GM18498 (cell line): ENCODE measurements at regions not wholly inside any gene's neighbourhood (a gene's known extent, or its start where the extent isn't known, plus 50 kb on each side); places are given as distances from the start of the nearest gene placed in this dataset.
"Not testable (repeated sequence)": the region's sequence is repeated elsewhere in the genome, so short reads cannot be mapped to it uniquely, and the experiment has no call there.

Experiments
- ATAC-seq: cut with Tn5 transposase; IDR thresholded peaks from one replicate; pipeline ENCODE4 v1.9.1; 2021; ENCODE audit warnings: mild to moderate bottlenecking, moderate library complexity; ENCODE audit not compliant: unreplicated experiment

DNA sequence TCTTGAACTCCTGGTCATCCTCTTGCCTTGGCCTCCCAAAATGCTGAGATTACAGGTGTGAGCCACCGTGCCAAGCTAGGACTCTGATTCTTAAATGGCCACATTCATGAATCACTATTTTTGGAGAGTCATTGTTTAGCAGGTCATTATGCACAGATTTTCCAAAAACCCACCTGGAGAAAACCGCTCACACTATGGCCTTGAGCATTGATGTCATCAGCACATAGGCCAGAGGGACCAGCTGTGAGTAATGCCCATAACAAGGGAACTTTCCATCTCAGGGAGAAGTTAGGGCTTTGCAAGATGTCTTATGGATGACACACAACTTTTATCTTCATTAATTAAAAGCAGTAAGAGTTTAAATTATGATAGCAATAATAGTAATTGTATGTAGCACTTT lies 86.4 kb upstream of the KIF5B start:
- no peak for ATAC-seq

DNA sequence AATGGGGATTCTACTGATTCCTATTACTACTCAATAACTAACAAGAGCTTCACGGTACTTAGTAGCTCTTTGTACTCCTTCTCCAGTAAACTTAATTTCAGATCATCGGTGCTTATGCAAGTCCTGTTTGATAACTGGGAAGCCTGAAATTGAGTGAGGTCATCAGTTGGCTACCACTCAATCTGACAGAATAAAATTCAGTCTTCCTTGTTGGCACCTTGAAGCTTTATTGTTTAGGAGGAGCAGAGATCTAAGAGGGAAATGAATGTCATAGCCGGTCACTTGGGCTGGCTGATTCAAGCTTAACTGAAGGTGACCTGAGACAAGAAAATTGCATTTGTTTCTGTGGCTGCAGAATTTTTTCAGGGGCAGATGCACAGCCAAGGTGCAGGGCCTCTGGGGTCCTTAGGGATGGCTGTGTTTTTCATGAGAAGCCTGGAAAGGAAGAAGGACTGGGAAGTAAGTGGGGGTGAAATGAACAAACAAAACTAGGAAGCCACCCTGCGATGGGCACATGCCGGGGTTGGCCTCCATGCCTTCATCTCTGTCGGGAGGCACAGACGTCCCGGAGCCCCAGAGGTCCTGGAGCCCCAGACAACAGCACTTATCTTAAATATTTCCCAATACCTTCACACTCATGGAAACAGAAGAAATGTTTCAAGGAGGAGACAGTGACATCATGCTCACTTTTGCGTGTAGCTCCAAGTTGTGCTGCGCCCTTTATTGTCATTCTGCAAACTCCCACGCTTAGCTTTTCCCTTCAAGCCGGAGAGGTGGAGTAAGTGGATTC lies 85.0 kb upstream of the KIF5B start:
- ATAC-seq, result no peak

DNA sequence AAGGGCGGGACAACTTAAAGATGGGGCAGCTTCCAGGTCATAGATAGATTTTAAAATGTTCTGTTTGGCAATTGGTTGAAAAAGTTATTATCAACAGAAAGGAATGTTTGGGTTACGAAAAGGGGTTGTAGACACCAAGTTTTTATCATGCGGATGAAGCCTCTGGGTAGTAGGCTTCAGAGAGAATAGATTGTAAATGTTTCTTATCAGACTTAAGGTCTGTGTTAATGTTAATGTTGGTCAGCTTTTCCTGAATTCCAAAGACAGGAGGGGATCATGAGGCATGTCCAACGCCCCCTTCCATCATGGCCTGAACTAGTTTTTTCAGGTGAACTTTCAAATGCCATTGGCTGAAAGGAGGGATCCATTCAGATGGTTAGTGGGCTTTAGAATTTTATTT lies 84.2 kb upstream of the KIF5B start:
- no peak for ATAC-seq

DNA sequence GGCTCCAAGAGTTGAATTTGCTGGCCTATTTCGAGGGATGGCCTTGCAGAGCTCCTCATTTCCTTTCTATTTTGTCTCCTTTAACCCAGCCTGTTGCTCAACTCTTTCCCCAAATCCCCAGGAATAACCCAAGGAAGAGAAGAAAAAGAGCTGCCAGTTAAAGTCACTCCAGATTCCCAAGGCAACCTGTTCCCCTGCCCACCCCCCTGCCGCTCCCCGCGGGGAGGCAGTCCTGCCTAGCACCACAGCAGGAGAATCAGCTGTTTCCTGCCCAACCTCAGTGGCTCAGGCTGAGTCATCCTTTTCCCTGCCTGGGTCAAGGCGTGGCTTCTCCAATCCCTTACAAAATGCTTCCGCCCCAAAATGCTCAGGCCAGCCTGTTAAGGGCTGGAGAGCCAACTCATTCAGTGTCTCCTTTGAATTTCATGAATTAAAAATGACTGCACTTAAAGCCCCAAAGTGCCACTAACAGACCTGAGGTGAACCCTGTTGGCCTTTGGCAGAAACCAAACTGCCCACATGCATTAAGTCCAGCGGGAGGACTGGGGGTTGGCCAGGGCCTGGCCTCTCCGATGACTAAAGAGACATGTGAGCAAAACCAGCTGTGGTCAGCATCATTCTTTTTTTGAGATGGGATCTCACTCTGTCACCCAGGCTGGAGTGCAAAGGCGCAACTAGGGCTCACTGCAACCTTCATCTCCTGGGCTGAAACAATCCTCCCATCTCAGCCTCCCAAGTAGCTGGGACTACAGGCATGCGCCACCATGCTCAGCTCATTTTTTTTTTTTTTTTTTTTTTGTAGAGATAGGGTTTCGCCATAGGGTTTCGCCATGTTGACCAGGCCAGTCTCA lies 83.2 kb upstream of the KIF5B start:
- no peak for ATAC-seq

DNA sequence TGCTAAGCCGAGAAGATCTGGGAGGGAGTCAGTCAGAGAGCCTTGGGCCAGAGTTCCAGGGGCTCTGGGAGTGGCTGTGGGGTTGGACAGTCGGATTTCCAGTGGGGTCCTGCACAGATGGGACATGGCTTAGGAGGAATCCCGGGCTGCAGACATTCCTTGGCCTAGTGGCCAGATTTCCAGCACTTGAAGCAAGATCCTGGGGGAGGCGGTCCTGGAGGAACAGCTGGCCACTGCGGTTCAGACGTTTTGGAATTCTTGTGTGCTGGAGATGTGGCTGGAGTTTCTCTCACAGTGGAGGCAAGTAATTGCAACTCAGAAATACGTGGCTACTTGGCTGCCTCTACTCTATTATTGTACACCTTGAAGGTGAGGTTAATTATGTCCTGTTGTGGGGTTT lies 80.7 kb upstream of the KIF5B start:
- not testable (repeated sequence) for ATAC-seq

DNA sequence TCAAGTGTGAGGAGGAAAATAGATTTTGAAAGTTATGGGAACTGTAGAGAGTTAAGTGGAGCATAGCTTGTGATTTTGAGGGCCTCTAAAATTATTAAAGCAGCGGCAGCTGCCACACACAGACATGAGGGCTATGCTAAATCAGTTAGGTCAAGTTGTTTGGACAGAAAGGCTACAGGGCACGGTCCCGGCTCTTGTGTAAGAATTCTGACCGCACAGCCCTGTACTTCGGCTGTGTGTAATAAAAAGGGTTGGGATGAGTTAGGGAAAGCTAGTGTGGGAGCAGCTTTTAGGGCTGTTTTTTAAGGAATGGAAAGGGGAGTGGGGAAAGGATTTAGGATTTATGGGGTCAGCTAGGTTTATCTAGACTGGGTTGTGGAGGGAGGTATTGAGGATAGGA lies 79.6 kb upstream of the KIF5B start:
- not testable (repeated sequence) for ATAC-seq

DNA sequence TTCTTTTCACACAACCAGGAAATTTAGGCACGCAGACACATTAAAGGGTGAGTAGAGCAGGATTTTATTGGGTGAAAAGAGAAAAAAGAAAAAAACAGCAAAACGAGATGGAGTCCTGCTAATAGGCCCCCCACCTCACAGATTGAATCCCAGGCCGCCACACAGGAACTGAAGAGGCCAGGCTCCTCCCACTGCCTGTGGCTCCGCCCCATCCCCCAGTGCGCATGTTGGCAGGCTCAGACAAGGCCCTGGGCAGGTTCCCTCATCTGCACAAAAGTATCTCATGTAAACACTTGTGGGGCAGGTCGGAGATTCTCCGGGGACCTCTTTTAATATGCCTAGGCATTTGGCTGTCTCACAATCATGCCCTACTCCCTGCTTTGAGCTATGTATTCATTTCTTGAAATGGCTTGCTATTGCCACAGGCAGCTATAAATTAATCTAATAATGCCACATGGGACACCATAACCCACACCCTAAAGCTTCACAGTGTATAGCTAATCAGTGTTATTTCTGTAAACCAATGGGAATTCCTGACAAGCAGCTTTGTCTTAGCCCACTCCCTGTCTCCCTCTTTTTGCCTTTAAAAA lies 76.2 kb upstream of the KIF5B start:
- ATAC-seq, result no peak

DNA sequence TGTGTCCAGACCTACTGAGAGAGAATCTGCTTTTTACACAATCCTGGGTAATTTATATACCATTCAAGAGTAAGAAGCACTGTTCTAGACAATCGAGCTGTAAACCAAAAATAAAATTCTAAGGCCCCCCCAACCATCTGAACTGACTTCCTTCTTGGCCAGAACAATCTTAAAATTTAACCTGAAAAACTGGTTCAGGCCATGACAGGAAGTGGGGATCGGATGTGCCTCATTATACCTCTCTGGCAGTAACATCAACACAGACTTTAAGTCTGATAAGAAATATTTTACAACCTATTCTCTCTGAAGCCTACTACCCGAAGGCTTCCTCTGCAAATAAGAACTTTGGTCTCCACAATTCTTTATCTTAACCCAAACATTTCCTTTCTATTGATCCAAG lies 75.2 kb upstream of the KIF5B start:
- no peak for ATAC-seq

DNA sequence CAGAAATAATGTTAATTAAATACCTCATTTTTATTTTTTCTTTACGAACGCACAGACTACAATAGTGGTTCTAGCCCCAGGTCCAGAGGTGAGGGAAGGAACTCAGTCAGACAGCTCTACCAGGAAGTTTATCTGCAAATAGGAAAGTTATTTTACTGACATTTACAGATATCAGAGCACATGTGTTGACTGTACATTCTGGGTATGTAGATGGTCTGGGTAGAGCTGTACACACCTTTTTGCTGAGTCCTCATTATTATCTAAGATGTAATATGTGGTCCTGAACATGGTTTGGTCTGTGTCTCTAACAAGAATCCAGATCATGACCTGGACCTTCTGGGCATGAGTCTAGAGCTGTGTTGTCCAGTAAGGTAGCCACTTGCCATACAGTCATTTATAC lies 74.6 kb upstream of the KIF5B start:
- ATAC-seq, result no peak

DNA sequence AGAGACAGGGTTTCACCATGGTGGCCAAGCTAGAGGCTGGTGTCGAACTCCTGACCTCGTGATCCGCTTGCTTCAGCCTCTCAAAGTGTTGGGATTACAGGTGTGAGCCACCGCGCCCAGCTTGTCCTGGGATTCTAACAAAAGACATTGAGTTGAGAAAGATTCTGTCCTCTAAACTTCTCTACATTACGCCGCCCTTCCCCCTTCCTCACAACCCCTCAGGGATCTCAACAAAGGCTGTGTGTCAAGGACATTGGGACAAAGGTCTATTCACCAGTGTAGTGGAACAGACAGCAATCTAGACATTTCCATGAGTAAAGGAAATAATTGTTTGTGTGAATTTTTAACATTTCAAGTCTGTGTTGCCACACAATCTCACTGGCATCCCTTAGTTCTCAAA lies 68.8 kb upstream of the KIF5B start:
- ATAC-seq, result no peak

DNA sequence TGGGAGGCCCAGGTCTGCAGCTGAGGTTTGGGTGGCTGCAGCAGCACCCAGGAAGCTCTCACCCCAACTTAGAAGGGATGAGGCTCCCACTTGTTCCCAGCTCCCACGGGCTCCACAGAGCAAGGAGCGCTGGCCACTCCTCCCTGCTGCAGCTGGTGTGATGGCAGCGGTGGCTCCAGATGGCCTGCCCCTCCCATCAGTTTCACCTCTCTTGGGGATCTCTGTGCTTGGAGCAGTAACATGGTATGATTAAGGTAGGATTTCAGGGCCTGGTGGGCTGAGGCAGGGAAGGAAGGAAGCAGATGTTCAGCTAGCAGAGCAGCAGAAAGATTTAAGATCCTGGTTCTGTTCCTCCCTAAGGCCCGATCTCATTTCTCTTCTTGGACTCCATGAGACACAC lies 66.8 kb upstream of the KIF5B start:
- no peak for ATAC-seq

DNA sequence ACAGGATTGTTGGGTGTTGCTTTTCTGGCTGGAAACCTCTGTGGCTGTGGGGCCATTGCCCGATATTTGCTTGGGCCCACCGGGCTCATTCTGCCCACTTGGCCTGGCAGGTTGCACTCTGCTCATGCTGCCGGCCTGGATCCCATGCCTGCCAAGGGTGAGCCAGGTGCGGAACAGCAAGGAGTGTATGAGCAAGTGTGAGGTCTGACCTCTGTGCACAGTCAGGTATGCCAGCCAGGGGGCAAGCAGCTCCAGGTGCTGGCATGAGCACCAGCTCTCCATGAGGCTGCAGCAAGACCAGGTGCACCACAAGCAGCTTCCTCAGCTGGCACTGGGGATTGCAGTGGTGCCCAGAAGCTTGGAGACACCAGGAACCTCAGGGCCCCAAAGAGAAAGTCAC lies 65.4 kb upstream of the KIF5B start:
- ATAC-seq, result no peak

DNA sequence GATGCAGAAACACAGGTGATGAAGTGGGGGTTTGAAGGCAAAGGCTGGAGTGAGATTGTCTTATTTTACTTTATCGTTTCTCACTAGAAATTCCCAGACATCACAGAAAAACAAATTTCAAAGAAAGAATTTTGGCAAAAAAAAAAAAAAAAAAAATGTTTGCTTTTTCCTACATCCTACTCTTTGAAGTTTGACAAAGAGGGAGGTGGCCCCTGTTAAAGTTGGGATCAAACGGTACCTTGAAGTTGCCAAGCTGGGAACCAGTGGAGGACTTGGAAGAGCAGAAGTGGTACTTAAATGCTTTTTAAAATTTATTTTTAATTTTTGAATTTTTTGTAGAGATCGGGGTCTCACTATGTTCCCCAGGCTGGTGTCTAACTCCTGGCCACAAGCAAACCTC lies 63.9 kb upstream of the KIF5B start:
- ATAC-seq, result no peak

DNA sequence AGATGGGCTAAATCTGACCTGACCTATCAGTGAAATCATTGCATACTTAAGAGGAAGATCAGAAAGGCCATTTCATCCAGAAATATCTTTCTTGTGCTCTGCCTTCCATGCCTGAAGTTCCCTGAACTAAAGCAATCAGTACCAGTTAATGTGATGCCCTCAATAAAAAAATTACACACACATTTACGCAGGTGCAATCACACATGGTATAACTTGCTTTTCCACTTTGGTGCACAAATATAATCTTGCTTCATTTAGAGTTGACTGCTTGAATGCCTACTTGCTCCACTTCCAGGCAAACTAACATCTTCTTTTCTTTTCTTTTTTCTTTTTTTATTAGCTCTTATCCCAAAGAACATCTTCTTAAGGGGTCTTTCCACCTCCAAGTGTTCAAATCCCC lies 58.3 kb upstream of the KIF5B start:
- ATAC-seq, result no peak

DNA sequence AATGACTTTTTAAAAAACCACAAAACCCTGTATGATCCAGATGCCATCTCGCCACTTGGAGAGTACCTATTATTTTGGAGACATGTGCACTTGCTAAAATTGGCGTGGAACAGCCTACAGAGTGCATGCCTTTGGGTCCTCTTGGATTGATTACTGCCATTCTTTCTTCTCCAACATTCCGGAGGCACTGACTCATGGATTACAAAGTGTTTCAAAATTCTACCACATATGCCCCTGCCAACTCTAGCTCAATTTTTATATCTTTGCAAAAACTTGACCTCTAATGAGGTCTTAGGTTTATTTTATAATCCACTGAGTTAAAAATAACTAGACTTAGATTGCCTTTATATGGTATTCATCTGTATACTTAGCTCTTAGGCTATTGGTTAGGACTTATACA lies 55.8 kb upstream of the KIF5B start:
- ATAC-seq, result no peak

DNA sequence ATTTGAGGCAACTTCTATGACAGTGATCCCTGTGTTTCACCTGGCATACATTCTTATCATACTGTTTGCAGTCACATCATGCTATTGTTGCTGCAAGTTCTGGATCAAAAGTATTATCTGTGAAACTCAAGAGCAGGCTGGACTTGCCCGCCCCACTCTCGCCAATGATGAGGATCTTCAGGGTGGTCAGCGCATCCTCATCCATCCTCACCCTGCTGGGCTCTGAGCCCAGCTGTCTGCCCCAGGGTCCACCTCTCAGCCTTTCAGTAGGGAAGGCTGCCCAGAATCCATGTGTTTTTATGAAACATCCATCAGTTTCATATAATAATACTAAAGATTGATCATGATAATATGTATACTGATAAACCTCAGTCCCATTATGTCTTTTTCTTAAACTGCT lies 55.4 kb upstream of the KIF5B start:
- no peak for ATAC-seq

DNA sequence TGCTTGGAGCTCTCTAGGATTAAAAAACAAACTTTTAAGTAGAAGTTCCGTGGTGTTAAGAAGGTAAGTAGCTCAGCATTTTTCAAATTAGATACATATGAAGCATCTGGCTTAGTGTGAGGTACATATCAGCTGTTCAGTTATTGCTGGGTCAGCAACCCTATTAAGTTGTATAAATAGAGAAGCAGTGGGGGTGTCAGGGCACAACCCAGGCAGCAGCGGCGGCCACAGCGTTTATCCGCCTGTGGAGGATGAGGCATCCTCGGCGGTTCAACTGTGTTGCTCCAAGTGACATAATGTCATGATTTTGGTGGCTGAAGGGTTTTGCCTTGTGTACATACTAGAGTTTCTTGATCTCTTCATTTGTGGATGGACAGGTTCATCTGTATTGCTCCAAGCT lies 54.6 kb upstream of the KIF5B start:
- no peak for ATAC-seq

DNA sequence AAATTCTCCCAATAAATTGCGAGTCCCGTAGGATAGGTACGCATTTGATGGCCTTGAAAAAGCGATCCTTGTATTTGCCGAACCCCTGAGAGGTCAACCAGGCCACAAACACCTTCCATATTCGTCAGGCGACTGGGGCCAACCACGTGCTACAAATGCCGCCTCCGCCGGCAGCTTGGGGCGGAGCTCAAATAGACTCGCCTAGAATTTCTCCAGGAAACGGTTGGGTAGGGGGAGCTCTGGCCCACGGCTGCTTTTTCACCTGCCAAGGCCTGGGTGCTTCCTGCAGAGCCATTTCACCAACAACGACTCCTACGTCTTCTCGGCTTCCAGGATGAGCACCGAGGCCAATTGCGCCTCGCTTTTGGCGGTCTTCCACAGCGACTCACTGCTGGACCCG lies 53.4 kb upstream of the KIF5B start:
- ATAC-seq, result no peak
